ENCODE measurements at regions not wholly inside any gene's neighbourhood (a gene's known extent, or its start where the extent isn't known, plus 50 kb on each side); places are given as distances from the start of the nearest gene placed in this dataset.

DNA sequence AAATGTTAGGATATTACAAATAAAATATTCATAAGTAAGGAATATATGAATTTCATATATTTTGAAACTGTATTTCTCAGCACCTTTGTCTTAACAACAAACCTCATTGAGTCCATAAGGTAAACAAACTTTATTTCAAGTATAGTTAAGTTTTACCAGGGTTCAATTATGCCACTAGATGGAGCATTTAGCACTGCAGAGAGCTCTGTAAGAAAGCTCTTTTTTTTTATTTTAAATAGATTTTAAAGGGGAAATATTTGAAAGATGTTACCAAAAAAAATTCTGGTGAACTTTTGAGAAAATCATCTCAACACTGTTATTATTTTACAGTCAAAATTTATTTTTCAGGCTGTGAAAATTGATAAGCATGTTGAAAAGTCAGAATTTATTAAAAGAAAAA, 955.2 kb upstream of the EYS start:
- TF ChIP-seq, protein P1, sequence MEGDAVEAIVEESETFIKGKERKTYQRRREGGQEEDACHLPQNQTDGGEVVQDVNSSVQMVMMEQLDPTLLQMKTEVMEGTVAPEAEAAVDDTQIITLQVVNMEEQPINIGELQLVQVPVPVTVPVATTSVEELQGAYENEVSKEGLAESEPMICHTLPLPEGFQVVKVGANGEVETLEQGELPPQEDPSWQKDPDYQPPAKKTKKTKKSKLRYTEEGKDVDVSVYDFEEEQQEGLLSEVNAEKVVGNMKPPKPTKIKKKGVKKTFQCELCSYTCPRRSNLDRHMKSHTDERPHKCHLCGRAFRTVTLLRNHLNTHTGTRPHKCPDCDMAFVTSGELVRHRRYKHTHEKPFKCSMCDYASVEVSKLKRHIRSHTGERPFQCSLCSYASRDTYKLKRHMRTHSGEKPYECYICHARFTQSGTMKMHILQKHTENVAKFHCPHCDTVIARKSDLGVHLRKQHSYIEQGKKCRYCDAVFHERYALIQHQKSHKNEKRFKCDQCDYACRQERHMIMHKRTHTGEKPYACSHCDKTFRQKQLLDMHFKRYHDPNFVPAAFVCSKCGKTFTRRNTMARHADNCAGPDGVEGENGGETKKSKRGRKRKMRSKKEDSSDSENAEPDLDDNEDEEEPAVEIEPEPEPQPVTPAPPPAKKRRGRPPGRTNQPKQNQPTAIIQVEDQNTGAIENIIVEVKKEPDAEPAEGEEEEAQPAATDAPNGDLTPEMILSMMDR (IDR thresholded peaks at IDR 0.05 in 2 of 3, conservative IDR thresholded peaks at IDR 0.05 in 1 of 3; ENCODE audit: control insufficient read depth in 2 of 3, extremely low read depth in 1 of 3, insufficient read depth in 1 of 3, low read depth in 3 of 3, low read length in 3 of 3): peak in 1 of 3 experiments; percentile 15; a peak in 1 of 6 replicates
- no peak for TF ChIP-seq BCL3 (IDR thresholded peaks at IDR 0.05; ENCODE audit: borderline replicate concordance, insufficient read depth, low read depth, low read length, poor library complexity, severe bottlenecking)
- no peak for ATAC-seq
- BruUV-seq (replicated peaks): no TSS peak
- no peak for DNase-seq (ENCODE audit: low read depth, low spot score)
- no peaks in the 10 kb centered on the region for H3K4me1 ChIP-seq (ENCODE audit: control insufficient read depth, insufficient read depth, low read length)
- no peak overlapping the region for H3K4me2 ChIP-seq (ENCODE audit: control insufficient read depth, insufficient read depth)
- in situ Hi-C loops (cut with MboI) (no loop called here), intact Hi-C loops (cut with micrococcal nuclease; ENCODE audit: unreplicated experiment) (no loop called here)
- ChIA-PET CTCF (no interaction called here), RAD21 (ENCODE audit: unreplicated experiment) (no interaction called here), SMC1A (ENCODE audit: uncharacterized antibody, unreplicated experiment) (no interaction called here), POLR2A (no interaction called here)
- no peaks in the 10 kb centered on the region for H3K27me3 ChIP-seq (replicated peaks in 1 of 2; ENCODE audit: control insufficient read depth in 2 of 2, insufficient read depth in 2 of 2, low read length in 1 of 2)
- H3K9ac ChIP-seq (ENCODE audit: control insufficient read depth, insufficient read depth, low read length): no peak overlapping the region
- H3K4me3 ChIP-seq: no peak overlapping the region
- FAIRE-seq: no peak
- H3K36me3 ChIP-seq (ENCODE audit: control insufficient read depth in 2 of 2, insufficient read depth in 2 of 2, low read length in 1 of 2): no peaks in the 10 kb centered on the region
- H3K27ac ChIP-seq (ENCODE audit: control insufficient read depth, insufficient read depth): no peak overlapping the region
- H3K9me3 ChIP-seq (replicated peaks; ENCODE audit: control insufficient read depth, insufficient read depth, low read length): no peaks in the 10 kb centered on the region
- H3K79me2 ChIP-seq (ENCODE audit: control insufficient read depth, insufficient read depth, low read length): no peaks in the 10 kb centered on the region
- H4K20me1 ChIP-seq (ENCODE audit: control insufficient read depth, insufficient read depth): no peaks in the 10 kb centered on the region
- no peak overlapping the region for H2AFZ ChIP-seq (ENCODE audit: control insufficient read depth, low read depth, low read length)

GRCh38 chr6:66655420-66655819, 948.4 kb upstream of the EYS start:
- H3K27ac ChIP-seq (ENCODE audit: control insufficient read depth, insufficient read depth): no peak overlapping the region
- no peaks in the 10 kb centered on the region for H3K79me2 ChIP-seq (ENCODE audit: control insufficient read depth, insufficient read depth, low read length)
- H3K4me1 ChIP-seq (ENCODE audit: control insufficient read depth, insufficient read depth, low read length): no peaks in the 10 kb centered on the region
- H3K27me3 ChIP-seq (replicated peaks in 1 of 2; ENCODE audit: control insufficient read depth in 2 of 2, insufficient read depth in 2 of 2, low read length in 1 of 2): no peaks in the 10 kb centered on the region
- H3K4me2 ChIP-seq (ENCODE audit: control insufficient read depth, insufficient read depth): no peak overlapping the region
- in situ Hi-C loops (cut with MboI) (no loop called here), intact Hi-C loops (cut with micrococcal nuclease; ENCODE audit: unreplicated experiment) (no loop called here)
- ChIA-PET RAD21 (ENCODE audit: unreplicated experiment) (no interaction called here), POLR2A (no interaction called here), SMC1A (ENCODE audit: uncharacterized antibody, unreplicated experiment) (interaction anchor here (1.4 kb wide), 1 partner anchor 12 kb away, joined by 3 read pairs; no protein-coding TSS in a partner anchor), CTCF (no interaction called here)
- no peaks in the 10 kb centered on the region for H3K9me3 ChIP-seq (replicated peaks; ENCODE audit: control insufficient read depth, insufficient read depth, low read length)
- no peak overlapping the region for H2AFZ ChIP-seq (ENCODE audit: control insufficient read depth, low read depth, low read length)
- no peak overlapping the region for H3K9ac ChIP-seq (ENCODE audit: control insufficient read depth, insufficient read depth, low read length)
- H3K4me3 ChIP-seq: no peak overlapping the region
- H3K36me3 ChIP-seq (ENCODE audit: control insufficient read depth in 2 of 2, insufficient read depth in 2 of 2, low read length in 1 of 2): no peaks in the 10 kb centered on the region
- BruUV-seq (replicated peaks): no TSS peak
- WGBS (ENCODE audit: insufficient coverage, insufficient replicate concordance, low lambda C conversion rate, missing lambda C conversion rate): 46% methylated on average over 13 of the region's 13 CpGs
- DNase-seq (ENCODE audit: low read depth, low spot score) (no peak), ATAC-seq (no peak), FAIRE-seq (no peak)
- no peaks in the 10 kb centered on the region for H4K20me1 ChIP-seq (ENCODE audit: control insufficient read depth, insufficient read depth)
- TF ChIP-seq USF1 (IDR thresholded peaks at IDR 0.05; ENCODE audit: borderline replicate concordance, extremely low read length, insufficient read depth, low read depth, low read length) (no peak), TBL1XR1 (IDR thresholded peaks at IDR 0.05; ENCODE audit: low read depth, low read length) (no peak), BCL11A (IDR thresholded peaks at IDR 0.05; ENCODE audit: low read depth, low read length) (no peak), RAD51 (IDR thresholded peaks at IDR 0.05) (no peak), ZNF622 (IDR thresholded peaks at IDR 0.05) (no peak), NBN (IDR thresholded peaks at IDR 0.05) (no peak), MXI1 (IDR thresholded peaks at IDR 0.05; ENCODE audit: low read depth, low read length) (no peak), BACH1 (IDR thresholded peaks at IDR 0.05; ENCODE audit: borderline replicate concordance) (no peak)
- TF ChIP-seq, protein P2, sequence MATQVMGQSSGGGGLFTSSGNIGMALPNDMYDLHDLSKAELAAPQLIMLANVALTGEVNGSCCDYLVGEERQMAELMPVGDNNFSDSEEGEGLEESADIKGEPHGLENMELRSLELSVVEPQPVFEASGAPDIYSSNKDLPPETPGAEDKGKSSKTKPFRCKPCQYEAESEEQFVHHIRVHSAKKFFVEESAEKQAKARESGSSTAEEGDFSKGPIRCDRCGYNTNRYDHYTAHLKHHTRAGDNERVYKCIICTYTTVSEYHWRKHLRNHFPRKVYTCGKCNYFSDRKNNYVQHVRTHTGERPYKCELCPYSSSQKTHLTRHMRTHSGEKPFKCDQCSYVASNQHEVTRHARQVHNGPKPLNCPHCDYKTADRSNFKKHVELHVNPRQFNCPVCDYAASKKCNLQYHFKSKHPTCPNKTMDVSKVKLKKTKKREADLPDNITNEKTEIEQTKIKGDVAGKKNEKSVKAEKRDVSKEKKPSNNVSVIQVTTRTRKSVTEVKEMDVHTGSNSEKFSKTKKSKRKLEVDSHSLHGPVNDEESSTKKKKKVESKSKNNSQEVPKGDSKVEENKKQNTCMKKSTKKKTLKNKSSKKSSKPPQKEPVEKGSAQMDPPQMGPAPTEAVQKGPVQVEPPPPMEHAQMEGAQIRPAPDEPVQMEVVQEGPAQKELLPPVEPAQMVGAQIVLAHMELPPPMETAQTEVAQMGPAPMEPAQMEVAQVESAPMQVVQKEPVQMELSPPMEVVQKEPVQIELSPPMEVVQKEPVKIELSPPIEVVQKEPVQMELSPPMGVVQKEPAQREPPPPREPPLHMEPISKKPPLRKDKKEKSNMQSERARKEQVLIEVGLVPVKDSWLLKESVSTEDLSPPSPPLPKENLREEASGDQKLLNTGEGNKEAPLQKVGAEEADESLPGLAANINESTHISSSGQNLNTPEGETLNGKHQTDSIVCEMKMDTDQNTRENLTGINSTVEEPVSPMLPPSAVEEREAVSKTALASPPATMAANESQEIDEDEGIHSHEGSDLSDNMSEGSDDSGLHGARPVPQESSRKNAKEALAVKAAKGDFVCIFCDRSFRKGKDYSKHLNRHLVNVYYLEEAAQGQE (IDR thresholded peaks at IDR 0.05; ENCODE audit: low read depth, low read length): no peak
